Urinary bladder (tissue), 3 donors: ENCODE measurements at regions not wholly inside any gene's neighbourhood (a gene's known extent, or its start where the extent isn't known, plus 50 kb on each side); places are given as distances from the start of the nearest gene placed in this dataset.
"Not testable (repeated sequence)": the region's sequence is repeated elsewhere in the genome, so short reads cannot be mapped to it uniquely, and the experiment has no call there.

ENCODE experiments used
- DNase-seq: peaks from one replicate; pipeline ENCODE4 v3.0.0-alpha.2; 2015; ENCODE audit errors: extremely low spot score
- H3K27ac ChIP-seq: one replicate; pipeline ENCODE4 v1.5.1; 2013; ENCODE audit warnings: low read depth, mild to moderate bottlenecking, moderate library complexity
- H3K36me3 ChIP-seq: one replicate; pipeline ENCODE4 v1.6.1; 2013; ENCODE audit warnings: mild to moderate bottlenecking, moderate library complexity; ENCODE audit not compliant: insufficient read depth
- H3K4me1 ChIP-seq: one replicate; pipeline ENCODE4 v1.6.1; 2013; ENCODE audit warnings: mild to moderate bottlenecking, moderate library complexity; ENCODE audit not compliant: insufficient read depth
- H3K4me3 ChIP-seq: one replicate; pipeline ENCODE4 v1.5.1; 2013; ENCODE audit warnings: low read depth, low read length
- WGBS: extraction: QIAGEN DNeasy Blood & Tissue Kit; methylation state at CpG from one replicate; pipeline ENCODE4 v1.1.7; 2013; 5-methylcytosine and 5-hydroxymethylcytosine counted together
- donor health status: healthy with polysubstance abuse.
- donor health status: healthy.

DNA sequence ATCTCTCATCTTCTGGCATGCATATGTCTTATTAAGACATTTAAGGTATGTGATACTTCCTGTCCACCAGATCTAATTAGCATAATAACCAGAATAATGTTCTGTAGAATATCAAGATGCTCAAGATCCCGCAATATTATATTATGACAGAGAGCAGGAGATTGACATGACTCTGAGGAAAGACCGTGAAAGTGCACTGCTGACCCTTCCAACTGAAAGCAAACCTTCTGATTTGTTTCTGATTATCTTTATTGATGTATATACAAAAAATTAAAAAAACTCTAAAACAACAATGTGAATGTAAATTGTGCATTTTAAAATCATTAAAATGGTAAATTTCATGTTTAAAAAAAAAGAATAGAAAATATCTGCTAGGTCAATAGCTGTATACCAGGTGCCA lies 184.4 kb upstream of the TMEM45B start:
- 82% methylated on average over 2 of the region's 2 CpGs for WGBS
- Histone ChIP-seq H3K27ac (no peak overlapping the region), H3K36me3 (no peaks in the 10 kb centered on the region), H3K4me1 (no peaks in the 10 kb centered on the region), H3K4me3 (no peak overlapping the region)
- DNase-seq = no peak

- H3K36me3 ChIP-seq = no peaks in the 10 kb centered on the region
- H3K4me3 ChIP-seq = no peak overlapping the region
- H3K4me1 ChIP-seq = no peaks in the 10 kb centered on the region
- H3K27ac ChIP-seq = no peak overlapping the region
- WGBS = 58% methylated on average over 6 of the region's 6 CpGs
- DNase-seq = no peak
These were observed 178.7 kb upstream of the TMEM45B start for GRCh38 chr11:129636926-129637325.

GRCh38 chr11:129637473-129637872 lies 178.2 kb upstream of the TMEM45B start:
- no peaks in the 10 kb centered on the region for H3K36me3 ChIP-seq
- no peak overlapping the region for H3K27ac ChIP-seq
- H3K4me1 ChIP-seq = no peaks in the 10 kb centered on the region
- WGBS = 83% methylated on average over 6 of the region's 6 CpGs
- no peak overlapping the region for H3K4me3 ChIP-seq
- DNase-seq = no peak

DNA sequence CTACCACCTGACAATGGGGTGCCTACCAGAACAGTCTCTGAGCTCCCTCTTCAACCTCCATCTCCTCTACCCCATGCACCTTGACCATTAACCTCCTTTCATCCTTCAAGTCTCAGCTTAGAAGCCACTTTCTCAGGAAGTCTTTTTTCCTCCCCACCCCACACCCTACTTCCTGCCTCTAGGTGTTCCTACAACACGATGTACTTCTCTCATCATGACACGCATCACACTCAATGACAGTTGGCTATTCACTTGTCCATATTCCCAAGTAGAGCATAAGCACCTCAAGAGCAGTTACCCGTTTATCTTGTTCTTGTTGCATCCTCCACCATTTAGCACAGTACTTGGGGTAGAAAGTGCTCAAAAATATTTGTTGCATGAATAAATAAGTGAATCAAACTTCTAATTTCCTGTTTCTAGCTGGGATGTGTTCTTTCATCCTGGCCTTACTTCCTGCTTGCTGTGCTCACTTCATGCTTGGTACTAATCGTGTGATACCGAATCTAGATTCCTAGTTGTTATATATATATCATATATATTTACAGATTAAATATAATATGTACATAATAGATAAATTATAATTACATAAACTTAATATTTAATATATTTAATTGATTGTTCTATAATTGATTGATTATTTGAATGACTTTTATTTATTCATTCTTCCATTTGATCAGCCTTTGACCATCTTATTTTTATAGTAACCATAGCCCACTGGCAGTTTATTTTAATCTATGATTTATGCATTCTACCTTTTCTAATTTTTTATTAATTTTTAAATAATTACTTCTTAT lies 177.5 kb upstream of the TMEM45B start:
- H3K4me1 ChIP-seq = no peaks in the 10 kb centered on the region
- no peak overlapping the region for H3K4me3 ChIP-seq
- DNase-seq = no peak
- 75% methylated on average over 5 of the region's 5 CpGs for WGBS
- H3K27ac ChIP-seq = no peak overlapping the region
- no peaks in the 10 kb centered on the region for H3K36me3 ChIP-seq

- Histone ChIP-seq H3K27ac (no peak overlapping the region), H3K36me3 (no peaks in the 10 kb centered on the region), H3K4me3 (no peak overlapping the region), H3K4me1 (no peaks in the 10 kb centered on the region)
- WGBS = 57% methylated on average over 2 of the region's 2 CpGs
- DNase-seq = no peak
These were observed 176.3 kb upstream of the TMEM45B start for GRCh38 chr11:129639300-129639699.

DNA sequence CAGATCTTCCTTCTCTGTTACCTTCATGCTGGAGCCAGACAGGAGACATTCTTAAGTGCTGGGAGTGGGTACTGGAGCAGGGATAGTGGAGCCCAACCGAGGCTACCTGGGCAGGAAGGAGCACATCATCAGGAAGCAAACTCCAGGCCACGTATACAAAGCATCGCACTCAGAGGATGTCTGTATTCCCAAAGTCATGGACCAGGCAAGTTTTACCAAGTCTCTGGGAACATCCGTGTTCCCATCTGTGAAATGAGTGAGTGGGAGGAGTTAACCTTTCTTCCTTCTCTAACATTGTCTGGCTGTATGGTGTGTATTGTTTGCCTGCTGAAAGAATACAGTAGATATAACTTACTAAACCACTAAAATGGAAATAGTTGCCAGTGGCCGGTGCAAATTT lies 175.0 kb upstream of the TMEM45B start:
- WGBS = 80% methylated on average over 5 of the region's 5 CpGs
- Histone ChIP-seq H3K4me3 (no peak overlapping the region), H3K4me1 (no peaks in the 10 kb centered on the region), H3K36me3 (no peaks in the 10 kb centered on the region), H3K27ac (no peak overlapping the region)
- DNase-seq = no peak

DNA sequence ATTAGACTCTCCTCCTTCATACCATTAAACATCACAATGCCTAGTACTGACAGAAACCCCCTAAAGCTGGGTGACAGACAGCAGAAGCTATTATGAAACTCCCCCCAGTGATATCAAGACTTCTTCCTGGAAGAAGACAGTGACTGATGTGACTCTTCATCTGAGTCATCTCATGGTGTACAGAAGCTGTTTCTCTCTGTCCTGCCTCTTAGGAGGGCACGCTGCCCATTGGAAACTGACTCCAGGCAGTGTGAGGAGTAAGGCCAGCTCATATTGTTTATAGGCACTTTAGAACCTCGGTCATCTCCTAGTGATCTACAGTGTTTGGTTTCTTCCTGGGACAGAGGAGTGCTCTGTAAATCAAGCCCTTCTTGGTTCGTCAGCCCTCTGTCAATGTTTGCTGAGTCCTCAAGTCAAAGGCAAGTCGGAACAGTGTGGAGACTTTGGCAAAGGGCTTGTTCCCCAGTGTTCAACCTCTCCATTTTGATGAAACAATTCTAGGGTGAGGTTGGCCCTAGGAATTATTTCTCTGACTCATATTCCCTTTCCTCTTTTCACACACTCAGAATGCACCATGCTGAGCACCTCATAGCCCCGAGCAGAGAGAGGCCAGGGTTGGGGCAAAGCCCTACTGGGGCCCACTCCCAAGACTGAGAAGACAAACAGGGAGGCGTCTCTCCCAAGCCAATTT lies 172.5 kb upstream of the TMEM45B start:
- no peak overlapping the region for H3K27ac ChIP-seq
- WGBS = 69% methylated on average over 6 of the region's 6 CpGs
- no peaks in the 10 kb centered on the region for H3K4me1 ChIP-seq
- no peak for DNase-seq
- H3K4me3 ChIP-seq = no peak overlapping the region
- H3K36me3 ChIP-seq = no peaks in the 10 kb centered on the region

DNA sequence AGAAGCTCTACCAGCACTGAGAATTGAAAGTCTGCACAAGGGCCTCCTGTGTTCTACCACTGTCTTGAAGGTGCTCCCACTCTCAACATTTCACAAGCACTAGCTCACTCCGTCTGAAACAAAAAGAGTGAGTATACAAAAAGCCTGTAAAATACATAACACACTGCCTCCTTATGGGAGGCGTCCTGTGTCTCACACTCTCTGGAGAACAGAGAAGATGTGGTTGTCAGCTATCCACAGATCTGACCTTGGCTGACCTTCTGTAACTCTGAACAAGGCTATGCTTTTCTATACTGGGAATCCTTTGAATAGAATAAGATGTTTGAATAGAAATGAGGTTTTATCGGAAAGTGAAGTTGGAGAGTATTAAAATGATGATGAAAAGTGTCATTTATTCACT lies 171.3 kb upstream of the TMEM45B start:
- no peak overlapping the region for H3K27ac ChIP-seq
- no peaks in the 10 kb centered on the region for H3K4me1 ChIP-seq
- no peaks in the 10 kb centered on the region for H3K36me3 ChIP-seq
- H3K4me3 ChIP-seq = no peak overlapping the region
- DNase-seq = no peak
- 62% methylated on average over 3 of the region's 3 CpGs for WGBS

- no peak for DNase-seq
- Histone ChIP-seq H3K4me1 (no peaks in the 10 kb centered on the region), H3K4me3 (no peak overlapping the region), H3K27ac (no peak overlapping the region), H3K36me3 (no peaks in the 10 kb centered on the region)
- 58% methylated on average over 1 of the region's 1 CpG for WGBS
These were observed 169.7 kb upstream of the TMEM45B start for GRCh38 chr11:129645943-129646342.

- H3K4me3 ChIP-seq, DNase-seq, H3K36me3 ChIP-seq, H3K4me1 ChIP-seq, H3K27ac ChIP-seq: not testable (repeated sequence)
- 96% methylated on average over 4 of the region's 4 CpGs for WGBS
These were observed 165.6 kb upstream of the TMEM45B start for GRCh38 chr11:129650044-129650443.

- 74% methylated on average over 1 of the region's 1 CpG for WGBS
- Histone ChIP-seq H3K4me1 (no peaks in the 10 kb centered on the region), H3K27ac (no peak overlapping the region), H3K4me3 (no peak overlapping the region), H3K36me3 (no peaks in the 10 kb centered on the region)
- DNase-seq = no peak
These were observed 162.8 kb upstream of the TMEM45B start for GRCh38 chr11:129652835-129653234.

GRCh38 chr11:129655247-129655832 lies 160.3 kb upstream of the TMEM45B start:
- no peak for DNase-seq
- no peak overlapping the region for H3K4me3 ChIP-seq
- WGBS = 0% methylated on average over 1 of the region's 1 CpG
- no peaks in the 10 kb centered on the region for H3K36me3 ChIP-seq
- no peak overlapping the region for H3K27ac ChIP-seq
- no peaks in the 10 kb centered on the region for H3K4me1 ChIP-seq

DNA sequence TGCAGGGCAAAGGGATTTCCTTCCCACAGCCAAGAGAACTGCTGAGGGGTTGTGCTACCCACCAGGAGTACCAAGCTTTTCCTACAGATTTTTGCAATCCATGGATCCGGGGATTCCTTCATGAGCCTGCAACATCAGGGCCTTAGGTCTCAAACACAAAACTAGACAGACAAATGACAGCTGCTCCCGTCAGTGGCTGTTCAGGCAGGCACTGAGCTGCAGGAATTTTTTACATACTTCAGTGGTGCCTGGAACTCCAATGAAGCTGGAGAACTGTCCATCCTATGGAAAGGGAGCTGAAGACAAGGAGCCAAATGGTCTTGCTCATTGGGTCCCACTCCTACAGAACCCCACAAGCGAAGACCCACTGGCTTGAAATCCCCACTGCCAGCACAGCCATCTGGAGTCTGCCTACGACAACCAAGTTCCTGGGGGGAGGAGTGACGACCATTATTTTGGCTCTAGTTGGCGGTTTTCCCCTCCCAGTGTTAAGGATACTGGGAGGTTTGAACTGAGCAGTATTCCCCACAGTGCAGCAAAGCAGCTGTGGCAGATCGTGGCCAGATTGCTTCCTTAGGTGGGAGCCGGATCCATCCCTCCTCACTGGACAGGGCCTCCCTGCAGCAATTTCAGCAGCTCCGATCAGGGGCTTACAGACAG lies 157.7 kb upstream of the TMEM45B start:
- 49% methylated on average over 9 of the region's 9 CpGs for WGBS

DNA sequence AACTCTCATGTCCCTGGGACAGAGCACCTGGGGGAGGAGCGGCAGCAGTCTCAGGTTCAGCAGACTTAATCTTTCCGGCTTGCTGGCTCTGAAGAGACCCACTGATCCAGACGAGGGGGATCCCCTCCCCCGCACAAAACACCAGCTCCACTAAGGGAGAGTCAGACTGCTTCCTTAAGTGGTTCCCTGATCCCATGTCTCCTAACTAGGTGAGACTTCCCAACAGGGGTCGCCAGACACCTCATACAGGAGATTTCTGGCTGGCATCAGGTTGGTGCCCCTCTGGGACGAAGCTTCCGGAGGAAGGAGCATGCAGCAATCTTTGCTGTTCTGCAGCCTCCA lies 157.2 kb upstream of the TMEM45B start:
- H3K4me3 ChIP-seq = no peak overlapping the region
- WGBS = 60% methylated on average over 7 of the region's 7 CpGs
- no peak overlapping the region for H3K27ac ChIP-seq
- DNase-seq = no peak
- no peaks in the 10 kb centered on the region for H3K4me1 ChIP-seq
- H3K36me3 ChIP-seq = no peaks in the 10 kb centered on the region

More for the DNA sequence above, 157.7 kb upstream of the TMEM45B start:
- no peaks in the 10 kb centered on the region for H3K36me3 ChIP-seq
- no peak overlapping the region for H3K4me3 ChIP-seq
- DNase-seq = no peak
- no peak overlapping the region for H3K27ac ChIP-seq
- no peaks in the 10 kb centered on the region for H3K4me1 ChIP-seq
